ENCODE measurements at regions not wholly inside any gene's neighbourhood (a gene's known extent, or its start where the extent isn't known, plus 50 kb on each side); places are given as distances from the start of the nearest gene placed in this dataset.

DNA sequence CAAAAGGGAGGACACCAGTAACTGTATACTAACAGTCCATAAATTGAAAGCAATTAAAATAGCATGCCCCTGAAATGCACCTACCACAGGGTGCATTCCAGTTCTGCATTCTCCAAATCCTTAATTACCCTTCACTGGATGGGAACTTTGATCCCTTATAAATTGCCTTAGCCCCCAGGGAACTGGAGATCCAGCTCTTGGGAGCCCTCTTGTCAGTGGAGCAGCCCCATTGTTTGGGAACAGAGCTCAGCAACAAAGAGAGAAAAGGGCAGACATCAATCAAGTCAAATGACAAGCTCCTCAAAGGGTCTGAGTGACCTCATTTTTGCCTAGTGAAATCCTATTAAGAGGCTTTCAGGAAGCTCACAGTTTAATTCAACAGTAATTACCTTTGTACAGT, 472.6 kb downstream of the XPNPEP1 start:
- TF ChIP-seq POLR2A (IDR thresholded peaks at IDR 0.05), result no peak
- TF ChIP-seq, protein P1, sequence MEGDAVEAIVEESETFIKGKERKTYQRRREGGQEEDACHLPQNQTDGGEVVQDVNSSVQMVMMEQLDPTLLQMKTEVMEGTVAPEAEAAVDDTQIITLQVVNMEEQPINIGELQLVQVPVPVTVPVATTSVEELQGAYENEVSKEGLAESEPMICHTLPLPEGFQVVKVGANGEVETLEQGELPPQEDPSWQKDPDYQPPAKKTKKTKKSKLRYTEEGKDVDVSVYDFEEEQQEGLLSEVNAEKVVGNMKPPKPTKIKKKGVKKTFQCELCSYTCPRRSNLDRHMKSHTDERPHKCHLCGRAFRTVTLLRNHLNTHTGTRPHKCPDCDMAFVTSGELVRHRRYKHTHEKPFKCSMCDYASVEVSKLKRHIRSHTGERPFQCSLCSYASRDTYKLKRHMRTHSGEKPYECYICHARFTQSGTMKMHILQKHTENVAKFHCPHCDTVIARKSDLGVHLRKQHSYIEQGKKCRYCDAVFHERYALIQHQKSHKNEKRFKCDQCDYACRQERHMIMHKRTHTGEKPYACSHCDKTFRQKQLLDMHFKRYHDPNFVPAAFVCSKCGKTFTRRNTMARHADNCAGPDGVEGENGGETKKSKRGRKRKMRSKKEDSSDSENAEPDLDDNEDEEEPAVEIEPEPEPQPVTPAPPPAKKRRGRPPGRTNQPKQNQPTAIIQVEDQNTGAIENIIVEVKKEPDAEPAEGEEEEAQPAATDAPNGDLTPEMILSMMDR (IDR thresholded peaks at IDR 0.05 in 8 of 11, conservative IDR thresholded peaks at IDR 0.05 in 3 of 11), result no peak

All from spleen (tissue), 7 donors.